ENCODE measurements at regions not wholly inside any gene's neighbourhood (a gene's known extent, or its start where the extent isn't known, plus 50 kb on each side); places are given as distances from the start of the nearest gene placed in this dataset.

DNA sequence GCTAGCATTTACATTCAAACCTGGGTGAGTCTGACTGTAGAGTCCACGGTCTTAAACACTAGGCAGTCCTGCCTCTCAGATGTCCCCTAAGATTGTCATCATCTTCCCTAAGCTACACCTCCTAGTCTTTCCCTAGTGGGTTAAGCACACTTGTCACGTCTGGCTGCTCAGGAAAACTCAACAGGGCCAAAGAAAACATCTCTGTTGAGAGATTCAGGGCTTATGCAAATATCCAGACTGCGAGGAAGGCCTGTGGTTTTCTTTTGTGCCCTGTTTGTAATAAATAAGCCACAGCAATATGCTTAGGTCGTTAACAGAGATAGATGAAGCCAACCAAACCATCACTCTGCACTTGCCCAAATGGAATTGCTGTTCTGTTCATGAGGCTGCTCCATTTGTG is 472.6 kb upstream of the DEPDC1 start:
- DNase-seq = peak in 1 of 2 experiments; percentile 44

- no peak for DNase-seq
These were observed 473.7 kb upstream of the DEPDC1 start for GRCh38 chr1:68970571-68970970.

GRCh38 chr1:68973459-68974244 is 476.8 kb upstream of the DEPDC1 start:
- no peak for DNase-seq

- DNase-seq = no peak
These were observed 477.6 kb upstream of the DEPDC1 start for GRCh38 chr1:68974447-68974846.

GRCh38 chr1:68975212-68975933 is 478.5 kb upstream of the DEPDC1 start:
- DNase-seq = no peak

GRCh38 chr1:68976916-68977610 is 480.2 kb upstream of the DEPDC1 start:
- no peak for DNase-seq

- DNase-seq = no peak
These were observed 483.0 kb upstream of the DEPDC1 start for GRCh38 chr1:68979891-68980290.

- no peak for DNase-seq
These were observed 487.4 kb upstream of the DEPDC1 start for GRCh38 chr1:68984289-68984688.

DNA sequence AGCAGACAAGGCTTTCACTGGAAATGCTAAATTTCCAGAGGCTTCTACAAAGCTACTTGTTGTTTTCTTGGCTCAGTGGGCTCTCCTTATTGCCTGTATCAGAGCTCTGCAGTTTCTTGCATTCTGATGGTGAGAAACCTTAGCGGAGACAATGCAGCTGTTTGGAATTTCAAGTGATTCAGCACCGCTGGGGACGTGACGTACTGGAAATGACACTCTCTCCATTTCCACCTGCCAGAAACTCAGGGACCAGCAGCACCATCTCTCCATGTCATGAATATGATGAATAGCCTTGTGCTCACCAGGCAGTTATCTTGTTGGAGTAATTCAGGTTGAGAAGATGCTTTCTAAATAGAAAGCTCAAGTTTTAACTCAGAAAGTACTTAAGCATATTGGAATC is 497.2 kb upstream of the DEPDC1 start:
- no peak for DNase-seq

GRCh38 chr1:69016468-69016867 is 519.6 kb upstream of the DEPDC1 start:
- DNase-seq = no peak

GRCh38 chr1:69029649-69030048 is 532.8 kb upstream of the DEPDC1 start:
- DNase-seq = no peak

GRCh38 chr1:69038379-69038778 is 529.3 kb upstream of the LRRC7 start:
- DNase-seq = no peak

DNA sequence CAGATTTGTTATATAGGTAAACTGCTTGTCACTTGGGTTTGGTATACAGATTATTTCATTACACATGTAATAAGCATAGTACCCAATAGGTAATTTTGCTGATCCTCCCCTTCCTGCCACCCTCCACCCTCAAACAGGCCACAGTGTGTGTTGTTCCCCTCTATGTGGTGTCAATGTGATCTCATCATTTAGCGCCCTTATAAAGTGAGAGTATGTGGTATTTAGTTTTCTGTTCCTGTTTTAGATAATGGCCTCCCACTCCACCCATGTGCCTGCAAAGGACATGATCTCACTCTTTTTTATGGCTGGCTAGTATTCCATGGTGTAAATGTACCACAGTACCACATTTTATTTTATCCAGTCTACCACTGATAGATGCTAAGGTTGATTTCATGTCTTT is 522.1 kb upstream of the LRRC7 start:
- no peak for DNase-seq

DNA sequence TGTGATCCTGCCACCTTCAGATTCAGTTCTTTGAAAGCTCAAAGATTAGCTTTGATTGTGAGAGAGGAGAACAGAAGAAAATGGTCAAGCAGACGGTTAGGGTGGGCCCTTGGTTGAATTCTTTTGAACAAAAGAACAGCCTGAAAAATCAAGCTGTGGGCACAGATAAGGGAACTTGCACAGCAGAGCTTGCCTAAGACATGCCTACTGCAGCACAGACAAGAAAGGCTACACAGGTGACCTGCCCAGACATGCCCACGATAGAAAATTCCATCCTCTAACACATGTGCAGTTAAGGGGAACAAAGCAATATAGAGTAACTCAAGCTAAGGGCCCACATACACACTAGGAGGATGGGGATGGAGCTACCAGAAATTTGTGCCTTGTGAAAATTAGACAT is 512.5 kb upstream of the LRRC7 start:
- DNase-seq = no peak

DNA sequence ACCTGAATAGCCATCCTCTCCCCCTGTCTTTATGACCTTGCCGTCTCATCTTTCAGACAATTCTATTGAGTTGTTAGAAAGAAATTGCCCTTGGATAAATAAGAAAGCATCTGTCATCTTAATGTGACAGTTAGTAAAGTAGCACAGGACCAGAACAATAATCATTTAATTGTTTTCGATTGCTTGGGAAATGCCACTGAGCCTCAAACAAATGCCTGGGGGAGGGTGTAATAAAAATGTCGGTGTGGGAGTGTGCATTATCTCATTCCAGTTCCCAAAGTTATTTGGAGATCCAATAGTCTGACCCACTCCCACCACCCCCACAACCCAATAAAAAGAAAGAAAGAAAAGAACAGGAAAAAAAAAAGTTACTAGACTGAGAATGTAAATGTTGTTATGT is 509.3 kb upstream of the LRRC7 start:
- no peak for DNase-seq

DNA sequence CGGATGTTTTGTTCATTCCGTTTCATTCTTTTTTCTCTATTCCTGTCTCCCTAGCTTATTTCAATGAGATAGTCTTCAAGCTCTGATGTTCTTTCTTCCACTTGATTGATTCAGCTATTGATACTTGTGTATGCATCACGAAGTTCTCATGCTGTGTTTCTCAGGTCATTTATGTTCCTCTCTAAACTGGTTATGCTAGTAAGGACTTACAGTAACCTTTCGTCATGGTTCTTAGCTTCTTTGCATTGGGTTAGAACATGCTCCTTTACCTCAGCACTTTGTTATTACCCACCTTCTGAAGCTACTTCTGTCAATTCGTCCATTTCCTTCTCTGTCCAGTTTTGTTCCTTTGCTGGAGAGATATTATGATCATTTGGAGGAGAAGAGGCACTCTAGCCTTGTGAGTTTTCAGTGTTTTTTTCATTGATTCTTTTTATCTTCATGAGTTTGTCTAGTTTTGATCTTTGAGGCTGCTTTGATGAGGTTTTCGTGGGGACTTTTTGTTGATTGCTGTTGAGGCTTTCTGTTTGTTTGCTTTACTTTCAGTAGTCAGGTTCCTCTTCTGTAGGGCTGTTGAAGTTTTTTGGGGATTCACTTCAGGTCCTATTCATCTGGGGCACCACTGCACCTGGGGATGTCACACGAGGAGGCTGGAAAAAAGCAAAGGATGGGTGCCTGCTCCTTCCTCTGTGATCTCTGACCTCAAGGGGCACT is 496.9 kb upstream of the LRRC7 start:
- no peak for DNase-seq

GRCh38 chr1:69073176-69073575 is 494.5 kb upstream of the LRRC7 start:
- no peak for DNase-seq

- DNase-seq = no peak
These were observed 491.1 kb upstream of the LRRC7 start for GRCh38 chr1:69076631-69077030.

DNA sequence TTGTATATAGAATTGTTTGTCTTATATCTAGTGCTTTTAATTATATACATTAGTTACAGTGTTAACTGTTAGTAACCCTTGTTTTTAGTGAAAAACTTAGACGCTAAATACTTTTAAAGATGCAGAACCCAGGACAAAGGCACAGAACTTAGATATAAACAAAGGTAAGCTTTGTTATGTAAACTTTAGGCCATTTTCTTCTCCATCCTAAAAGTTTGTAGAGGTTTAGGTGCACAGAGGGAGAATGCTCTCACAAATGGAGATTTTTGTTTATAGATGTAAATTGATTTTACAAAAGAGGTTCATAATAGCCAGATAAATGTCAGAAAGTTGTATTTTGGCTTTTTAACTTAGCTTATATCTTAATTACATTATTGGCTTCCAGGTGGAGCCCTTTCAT is 490.5 kb upstream of the LRRC7 start:
- no peak for DNase-seq

GRCh38 chr1:69077633-69078032 is 490.1 kb upstream of the LRRC7 start:
- no peak for DNase-seq

- no peak for DNase-seq
These were observed 486.1 kb upstream of the LRRC7 start for GRCh38 chr1:69081668-69082067.

DNA sequence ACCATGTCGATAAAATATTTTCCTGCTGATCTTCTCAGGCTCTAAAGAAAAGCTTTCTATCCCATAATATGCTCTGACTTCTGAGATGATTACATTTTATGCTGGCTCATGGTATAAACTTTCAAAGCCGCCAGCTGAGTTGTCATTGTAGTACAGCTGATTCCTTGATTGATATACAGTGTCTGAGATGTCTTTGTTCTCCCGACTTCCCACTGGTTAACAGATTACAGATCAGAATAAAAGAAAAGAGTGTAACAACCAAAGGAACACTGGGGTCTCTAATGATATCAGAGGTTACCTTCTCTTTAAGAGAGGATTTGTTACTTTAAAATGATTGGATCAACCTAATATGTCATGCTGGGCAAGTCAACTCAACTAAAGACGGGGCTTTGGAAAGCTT is 485.4 kb upstream of the LRRC7 start:
- no peak for DNase-seq

DNA sequence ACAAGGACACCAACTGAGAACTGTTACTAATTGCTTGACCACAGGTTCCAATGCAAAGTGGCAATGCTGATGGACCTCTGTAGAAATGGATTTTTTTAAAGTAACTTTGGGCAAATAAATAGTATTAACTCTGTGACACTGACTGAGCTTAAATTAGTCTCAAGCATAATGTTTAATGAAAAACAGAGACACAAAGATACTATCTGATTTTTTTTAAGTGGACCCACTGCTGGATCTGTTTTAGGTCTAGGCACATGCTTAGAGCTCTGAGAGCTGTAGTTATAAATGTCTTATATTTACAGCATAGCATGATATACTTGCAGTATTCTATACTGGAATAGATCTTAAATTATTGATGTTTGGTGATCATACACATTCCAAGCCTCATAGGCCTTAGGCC is 481.6 kb upstream of the LRRC7 start:
- no peak for DNase-seq

All from NCI-H446 (cell line).